Neutrophil (primary cell): ENCODE measurements at regions not wholly inside any gene's neighbourhood (a gene's known extent, or its start where the extent isn't known, plus 50 kb on each side); places are given as distances from the start of the nearest gene placed in this dataset.

ENCODE experiments used
- H3K27ac ChIP-seq: fragments of 200-600 bp; sonication (generic); 2 replicates; pipeline ENCODE4 v1.5.1; 2016; ENCODE audit warnings: mild to moderate bottlenecking, moderate library complexity
- H3K27me3 ChIP-seq: fragments of 200-600 bp; sonication (generic); 2 replicates; pipeline ENCODE4 v1.6.0; 2016; ENCODE audit warnings: mild to moderate bottlenecking
- H3K36me3 ChIP-seq: fragments of 200-600 bp; sonication (generic); 2 replicates; pipeline ENCODE4 v1.5.1; 2017
- H3K4me1 ChIP-seq, 2 experiments: fragments of 200-600 bp in 1 of 2; sonication (generic) in 1 of 2; 1 replicate in 1 of 2; 2 replicates in 1 of 2; pipeline versions ENCODE4 v1.5.1 to v1.6.1; 2013 to 2016; ENCODE audit warnings: low read depth in 1 of 2, low read length in 1 of 2, mild to moderate bottlenecking in 1 of 2, moderate library complexity in 1 of 2; ENCODE audit not compliant: control insufficient read depth in 1 of 2, insufficient read depth in 1 of 2
- H3K4me3 ChIP-seq, 2 experiments: fragments of 200-600 bp in 1 of 2; sonication (generic) in 1 of 2; 1 replicate in 1 of 2; 2 replicates in 1 of 2; pipeline ENCODE4 v1.5.1; 2013 to 2016; ENCODE audit warnings: low read depth in 1 of 2, low read length in 1 of 2, mild to moderate bottlenecking in 1 of 2, moderate library complexity in 1 of 2
- H3K9me3 ChIP-seq: fragments of 200-600 bp; sonication (generic); 2 replicates; pipeline ENCODE4 v1.5.1; 2016
- TF ChIP-seq, protein P1 (sequence below): fragments of 200-600 bp; sonication (generic); IDR thresholded peaks from 2 replicates; pipeline ENCODE4 v1.5.1; 2016; ENCODE audit warnings: antibody characterized with exemption

DNA sequence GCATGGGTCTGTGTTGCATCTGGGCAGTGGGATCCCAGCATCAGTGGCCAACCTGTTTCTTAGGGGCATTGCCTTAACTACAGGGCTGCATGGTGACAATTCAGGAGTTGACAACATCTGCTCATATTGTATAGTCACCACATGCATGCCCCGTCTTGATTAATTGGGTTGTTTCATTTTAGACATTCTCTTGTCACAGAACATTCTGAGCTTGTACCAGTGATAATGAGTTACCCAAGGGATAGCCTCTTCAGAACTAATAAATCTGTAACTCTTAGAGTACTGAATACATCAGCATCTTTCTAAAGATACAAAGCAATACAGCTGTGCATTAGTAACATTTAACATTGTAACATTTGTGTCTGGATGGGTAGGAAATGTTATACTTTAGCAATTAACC is 426.5 kb upstream of the CD180 start:
- H3K4me1 ChIP-seq = no peaks in the 10 kb centered on the region
- no peaks in the 10 kb centered on the region for H3K9me3 ChIP-seq
- no peak overlapping the region for H3K4me3 ChIP-seq
- no peak overlapping the region for H3K27ac ChIP-seq
- H3K27me3 ChIP-seq = no peaks in the 10 kb centered on the region
- no peaks in the 10 kb centered on the region for H3K36me3 ChIP-seq
- TF ChIP-seq, protein P1, sequence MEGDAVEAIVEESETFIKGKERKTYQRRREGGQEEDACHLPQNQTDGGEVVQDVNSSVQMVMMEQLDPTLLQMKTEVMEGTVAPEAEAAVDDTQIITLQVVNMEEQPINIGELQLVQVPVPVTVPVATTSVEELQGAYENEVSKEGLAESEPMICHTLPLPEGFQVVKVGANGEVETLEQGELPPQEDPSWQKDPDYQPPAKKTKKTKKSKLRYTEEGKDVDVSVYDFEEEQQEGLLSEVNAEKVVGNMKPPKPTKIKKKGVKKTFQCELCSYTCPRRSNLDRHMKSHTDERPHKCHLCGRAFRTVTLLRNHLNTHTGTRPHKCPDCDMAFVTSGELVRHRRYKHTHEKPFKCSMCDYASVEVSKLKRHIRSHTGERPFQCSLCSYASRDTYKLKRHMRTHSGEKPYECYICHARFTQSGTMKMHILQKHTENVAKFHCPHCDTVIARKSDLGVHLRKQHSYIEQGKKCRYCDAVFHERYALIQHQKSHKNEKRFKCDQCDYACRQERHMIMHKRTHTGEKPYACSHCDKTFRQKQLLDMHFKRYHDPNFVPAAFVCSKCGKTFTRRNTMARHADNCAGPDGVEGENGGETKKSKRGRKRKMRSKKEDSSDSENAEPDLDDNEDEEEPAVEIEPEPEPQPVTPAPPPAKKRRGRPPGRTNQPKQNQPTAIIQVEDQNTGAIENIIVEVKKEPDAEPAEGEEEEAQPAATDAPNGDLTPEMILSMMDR = no peak

DNA sequence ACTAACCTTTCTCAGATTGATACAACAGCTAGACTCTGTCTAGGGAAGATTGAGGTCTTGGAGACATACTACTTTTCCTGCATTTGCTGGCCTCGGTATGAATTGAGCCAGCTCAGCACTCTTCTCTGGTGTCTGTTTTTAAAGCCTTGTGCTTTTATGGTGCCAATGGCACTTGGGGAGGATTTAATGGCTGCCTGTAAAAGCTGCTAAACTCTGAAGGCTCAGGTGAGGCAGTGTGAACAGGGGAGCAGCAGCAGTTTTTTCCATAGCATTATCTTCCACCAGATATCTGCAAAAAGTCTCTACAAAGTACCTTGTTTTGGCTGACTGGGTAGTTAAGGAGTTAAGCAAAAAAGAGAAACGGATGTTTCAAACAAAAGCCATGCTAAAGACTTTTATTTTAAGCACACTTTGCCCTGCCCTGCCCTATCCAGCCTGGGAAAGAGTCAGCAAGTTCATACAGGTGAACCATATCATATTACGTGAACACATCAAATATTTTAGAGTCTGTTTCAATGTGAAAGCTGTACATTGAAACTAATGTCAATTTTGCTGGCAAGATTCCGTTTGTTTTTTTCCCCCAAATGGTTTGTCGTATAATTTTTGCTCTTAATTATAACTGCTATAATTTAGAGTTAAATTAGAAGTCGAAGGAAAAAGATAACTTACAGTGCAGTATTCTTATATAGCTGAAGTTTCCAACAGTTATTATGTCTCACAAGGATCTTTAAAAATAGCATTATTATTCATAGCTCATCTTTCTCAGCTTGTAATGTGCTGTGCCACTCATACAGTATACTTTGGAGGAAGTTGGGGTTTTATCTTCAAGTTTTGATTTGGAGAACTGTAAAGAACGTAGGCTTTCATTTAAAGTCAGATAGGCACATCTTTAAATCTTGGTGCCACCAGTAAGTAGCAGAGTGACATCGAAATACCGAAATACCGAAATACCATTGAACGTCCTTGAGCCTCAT is 424.1 kb upstream of the CD180 start:
- H3K27me3 ChIP-seq = no peaks in the 10 kb centered on the region
- no peaks in the 10 kb centered on the region for H3K4me1 ChIP-seq
- no peak overlapping the region for H3K27ac ChIP-seq
- no peaks in the 10 kb centered on the region for H3K9me3 ChIP-seq
- TF ChIP-seq, protein P1 = no peak
- no peaks in the 10 kb centered on the region for H3K36me3 ChIP-seq
- no peak overlapping the region for H3K4me3 ChIP-seq

DNA sequence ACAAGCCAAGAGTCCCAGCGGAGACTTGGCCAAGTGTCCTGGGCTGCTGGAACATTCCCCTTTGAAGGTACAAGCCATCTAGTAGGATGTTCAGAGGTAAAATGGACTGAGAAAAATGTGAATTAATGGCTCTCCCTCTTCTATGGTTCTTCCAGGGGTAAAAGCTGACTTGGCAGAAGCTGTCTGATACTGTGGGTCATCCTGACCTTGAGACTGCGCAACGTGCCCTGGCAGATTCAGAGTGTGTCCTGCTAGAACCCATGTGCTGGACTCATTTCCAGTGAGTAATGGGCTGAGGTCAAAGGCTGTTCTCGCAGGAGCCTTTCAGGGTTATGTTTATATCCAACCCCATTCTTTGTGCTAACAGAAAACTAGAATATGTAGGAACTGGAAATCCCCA is 423.0 kb upstream of the CD180 start:
- no peaks in the 10 kb centered on the region for H3K27me3 ChIP-seq
- no peaks in the 10 kb centered on the region for H3K9me3 ChIP-seq
- no peaks in the 10 kb centered on the region for H3K36me3 ChIP-seq
- TF ChIP-seq, protein P1 = no peak
- no peaks in the 10 kb centered on the region for H3K4me1 ChIP-seq
- no peak overlapping the region for H3K27ac ChIP-seq
- no peak overlapping the region for H3K4me3 ChIP-seq

DNA sequence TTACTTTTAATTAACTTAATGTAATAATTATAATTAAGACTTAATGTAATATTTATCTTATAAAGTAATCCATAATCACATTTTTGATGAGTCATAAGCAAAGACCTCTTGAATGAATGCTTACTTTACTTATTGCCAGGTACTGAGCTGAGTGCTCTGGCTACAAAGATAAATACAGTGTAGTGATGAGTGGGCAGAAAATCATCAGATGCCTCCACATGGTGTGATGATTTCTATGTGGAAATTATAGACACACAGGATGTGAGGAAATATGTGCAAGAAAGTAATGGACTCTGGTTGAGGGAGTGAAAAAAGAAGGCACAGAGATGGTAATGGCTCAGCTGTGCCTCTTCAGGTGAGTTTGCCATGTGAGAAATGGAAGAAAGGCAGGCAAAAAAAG is 422.6 kb upstream of the CD180 start:
- no peaks in the 10 kb centered on the region for H3K4me1 ChIP-seq
- no peak overlapping the region for H3K4me3 ChIP-seq
- H3K9me3 ChIP-seq = no peaks in the 10 kb centered on the region
- no peaks in the 10 kb centered on the region for H3K27me3 ChIP-seq
- TF ChIP-seq, protein P1 = no peak
- no peaks in the 10 kb centered on the region for H3K36me3 ChIP-seq
- no peak overlapping the region for H3K27ac ChIP-seq

DNA sequence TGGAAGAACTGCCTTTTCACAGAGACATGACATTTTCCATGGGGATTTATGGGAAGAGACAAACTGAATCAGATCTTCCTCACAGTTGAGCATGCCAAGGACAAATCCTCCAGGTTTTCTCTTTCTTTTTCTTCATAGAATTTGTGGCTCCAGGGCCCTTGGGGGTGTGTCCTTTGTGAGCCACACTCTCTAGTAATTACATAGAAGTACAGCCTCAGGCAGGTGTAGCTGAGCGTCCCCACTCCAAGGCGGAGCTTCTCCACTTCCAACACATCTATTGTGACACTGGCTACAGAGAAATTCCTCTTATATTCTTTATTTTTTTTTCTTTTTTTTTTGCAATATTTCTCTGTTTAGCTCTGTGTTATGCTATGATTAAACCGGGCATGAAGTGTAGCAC is 420.5 kb upstream of the CD180 start:
- TF ChIP-seq, protein P1 = no peak
- Histone ChIP-seq H3K27me3 (no peaks in the 10 kb centered on the region), H3K27ac (no peak overlapping the region), H3K9me3 (no peaks in the 10 kb centered on the region), H3K4me1 (no peaks in the 10 kb centered on the region), H3K4me3 (no peak overlapping the region), H3K36me3 (no peaks in the 10 kb centered on the region)
